Lower lobe of right lung (tissue), 2 donors: ENCODE measurements at regions not wholly inside any gene's neighbourhood (a gene's known extent, or its start where the extent isn't known, plus 50 kb on each side); places are given as distances from the start of the nearest gene placed in this dataset.
A peak's percentile ranks its signal among the peaks of the same experiment; 100 is the strongest.

Experiments used
- ATAC-seq, 2 donors: fragments of 200-7000 bp; cut with Tn5 transposase; one replicate each; pipeline ENCODE4 v1.9.1; 2020 to 2022; ENCODE audit warnings: mild to moderate bottlenecking in 2 of 2, moderate library complexity in 2 of 2
- DNase-seq: peaks from one replicate; pipeline ENCODE4 v3.0.0-alpha.2; 2020
- H3K27ac ChIP-seq: fragments of 200-600 bp; one replicate; pipeline ENCODE4 v1.8.0; 2022
- H3K27me3 ChIP-seq: fragments of 200-600 bp; one replicate; pipeline ENCODE4 v1.8.0; 2022; ENCODE audit warnings: low read depth
- H3K36me3 ChIP-seq: fragments of 200-600 bp; one replicate; pipeline ENCODE4 v1.8.0; 2022; ENCODE audit warnings: mild to moderate bottlenecking
- H3K4me1 ChIP-seq: fragments of 200-600 bp; one replicate; pipeline ENCODE4 v1.8.0; 2022
- H3K4me3 ChIP-seq: fragments of 200-600 bp; one replicate; pipeline ENCODE4 v1.8.0; 2022; ENCODE audit warnings: mild to moderate bottlenecking
- H3K9me3 ChIP-seq: fragments of 200-600 bp; one replicate; pipeline ENCODE4 v1.8.0; 2022
- intact Hi-C: fragments of 100-400 bp; cut with DNase I; formaldehyde crosslinking; loops from one replicate; pipeline ENCODE4 v1.11.0; 2022
- TF ChIP-seq, protein P1 (sequence below): fragments of 200-600 bp; IDR thresholded peaks from one replicate; pipeline ENCODE4 v1.8.0; 2022; ENCODE audit warnings: antibody characterized with exemption, mild to moderate bottlenecking
- donor health status: DM: no; HTN: yes; CAD: no; lungs with severe emphysema.

DNA sequence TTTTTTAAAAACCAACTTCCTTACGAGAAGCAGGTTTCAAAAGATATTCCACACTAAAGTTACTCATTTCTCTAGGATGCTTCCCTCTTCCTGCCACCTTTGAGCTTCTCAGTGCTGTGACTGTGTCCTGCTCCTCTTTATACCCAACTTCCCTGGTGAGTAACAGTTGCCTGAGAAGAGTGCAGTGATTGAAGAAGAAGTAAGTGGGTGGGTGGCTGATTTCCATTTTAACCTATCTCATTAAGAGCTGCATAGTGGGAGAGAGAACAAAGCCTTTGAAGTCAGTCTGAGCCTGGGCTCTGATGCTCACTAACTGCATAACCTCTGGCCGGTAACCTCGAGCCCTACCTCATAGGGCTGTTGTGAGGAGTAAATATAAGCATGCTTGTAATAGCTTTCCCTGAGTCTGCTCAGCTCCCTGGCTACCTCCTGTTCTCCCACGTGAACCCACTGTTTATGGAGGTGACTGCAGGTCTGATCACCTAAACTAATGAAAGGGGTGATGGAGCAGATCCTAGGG lies 977.3 kb downstream of the UQCRFS1 start:
- DNase-seq (no peak), ATAC-seq (no peak)
- intact Hi-C loops: no loop called here
- H3K9me3 ChIP-seq: no peaks in the 10 kb centered on the region
- H3K4me3 ChIP-seq: no peak overlapping the region
- H3K36me3 ChIP-seq: no peaks in the 10 kb centered on the region
- H3K27me3 ChIP-seq: peaks cover 17% of the 10 kb centered on the region
- no peak overlapping the region for H3K27ac ChIP-seq
- no peaks in the 10 kb centered on the region for H3K4me1 ChIP-seq
- TF ChIP-seq, protein P1, sequence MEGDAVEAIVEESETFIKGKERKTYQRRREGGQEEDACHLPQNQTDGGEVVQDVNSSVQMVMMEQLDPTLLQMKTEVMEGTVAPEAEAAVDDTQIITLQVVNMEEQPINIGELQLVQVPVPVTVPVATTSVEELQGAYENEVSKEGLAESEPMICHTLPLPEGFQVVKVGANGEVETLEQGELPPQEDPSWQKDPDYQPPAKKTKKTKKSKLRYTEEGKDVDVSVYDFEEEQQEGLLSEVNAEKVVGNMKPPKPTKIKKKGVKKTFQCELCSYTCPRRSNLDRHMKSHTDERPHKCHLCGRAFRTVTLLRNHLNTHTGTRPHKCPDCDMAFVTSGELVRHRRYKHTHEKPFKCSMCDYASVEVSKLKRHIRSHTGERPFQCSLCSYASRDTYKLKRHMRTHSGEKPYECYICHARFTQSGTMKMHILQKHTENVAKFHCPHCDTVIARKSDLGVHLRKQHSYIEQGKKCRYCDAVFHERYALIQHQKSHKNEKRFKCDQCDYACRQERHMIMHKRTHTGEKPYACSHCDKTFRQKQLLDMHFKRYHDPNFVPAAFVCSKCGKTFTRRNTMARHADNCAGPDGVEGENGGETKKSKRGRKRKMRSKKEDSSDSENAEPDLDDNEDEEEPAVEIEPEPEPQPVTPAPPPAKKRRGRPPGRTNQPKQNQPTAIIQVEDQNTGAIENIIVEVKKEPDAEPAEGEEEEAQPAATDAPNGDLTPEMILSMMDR: no peak

DNA sequence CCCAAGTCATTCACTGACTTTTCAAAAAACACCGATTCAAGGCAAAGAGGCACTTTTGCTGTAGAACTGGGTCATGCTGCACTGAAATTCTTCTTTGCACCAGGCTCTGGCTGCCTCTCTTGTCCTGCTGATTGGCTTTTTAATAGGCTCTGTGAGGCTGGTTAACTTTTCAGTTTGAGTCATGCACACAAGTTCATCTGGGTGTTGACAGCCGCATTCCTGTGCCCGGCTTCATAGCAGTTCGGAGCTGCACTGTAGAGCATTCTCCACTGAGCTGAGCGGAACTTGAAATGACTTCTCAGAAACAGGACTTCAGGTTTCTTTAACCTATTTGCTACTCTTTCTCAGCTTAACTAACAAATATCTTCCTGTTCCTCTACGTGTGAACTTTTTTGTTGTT lies 978.3 kb downstream of the UQCRFS1 start:
- H3K27me3 ChIP-seq: peaks cover 11% of the 10 kb centered on the region
- H3K4me1 ChIP-seq: no peaks in the 10 kb centered on the region
- ATAC-seq (no peak), DNase-seq (no peak)
- H3K27ac ChIP-seq: no peak overlapping the region
- H3K9me3 ChIP-seq: no peaks in the 10 kb centered on the region
- no peaks in the 10 kb centered on the region for H3K36me3 ChIP-seq
- TF ChIP-seq, protein P1: no peak
- intact Hi-C loops: no loop called here
- H3K4me3 ChIP-seq: no peak overlapping the region

DNA sequence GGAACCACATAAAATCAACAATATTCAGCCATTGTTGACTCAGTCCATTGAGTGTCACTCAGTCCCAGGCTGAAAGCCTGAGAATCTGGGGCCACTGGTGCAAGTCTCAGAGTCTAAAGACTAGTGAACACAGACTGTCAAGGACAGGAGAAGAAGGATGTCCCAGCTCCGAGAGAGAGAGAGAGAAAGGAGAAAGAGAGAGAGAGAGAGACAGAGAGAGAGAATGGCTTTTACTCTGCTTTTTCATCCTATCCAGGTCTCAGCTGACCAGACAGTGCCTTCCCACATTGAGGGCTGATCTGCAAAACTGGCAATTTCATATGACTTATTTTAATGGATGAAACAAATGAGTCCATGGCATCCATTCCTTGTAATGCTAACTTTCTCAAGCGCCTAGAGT lies 984.1 kb downstream of the UQCRFS1 start:
- Histone ChIP-seq H3K9me3 (no peaks in the 10 kb centered on the region), H3K4me3 (no peak overlapping the region), H3K27me3 (peaks cover 3% of the 10 kb centered on the region), H3K4me1 (no peaks in the 10 kb centered on the region), H3K36me3 (no peaks in the 10 kb centered on the region), H3K27ac (no peak overlapping the region)
- intact Hi-C loops: no loop called here
- DNase-seq (no peak), ATAC-seq (no peak)
- TF ChIP-seq, protein P1: no peak

DNA sequence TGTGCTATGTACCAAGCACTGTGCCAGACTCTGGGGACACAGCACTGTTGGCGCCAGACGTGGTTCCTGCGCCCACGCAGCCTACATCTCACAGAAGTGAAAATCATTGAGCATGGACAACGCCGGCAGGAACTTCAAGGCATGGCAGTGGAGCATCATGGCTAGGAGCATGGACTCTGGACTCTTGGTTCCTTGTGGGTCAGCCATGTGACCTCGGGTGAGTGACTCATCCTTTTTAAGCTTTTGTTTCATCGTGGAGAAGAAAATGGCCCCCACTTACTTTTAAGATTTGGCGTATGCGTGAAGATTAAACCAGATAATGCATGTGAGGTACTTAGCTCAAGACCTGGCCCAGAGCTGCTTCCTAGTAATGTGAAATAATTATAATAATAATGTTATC lies 988.5 kb downstream of the UQCRFS1 start:
- Histone ChIP-seq H3K9me3 (no peaks in the 10 kb centered on the region), H3K4me3 (no peak overlapping the region), H3K27ac (no peak overlapping the region), H3K27me3 (no peaks in the 10 kb centered on the region), H3K36me3 (no peaks in the 10 kb centered on the region), H3K4me1 (no peaks in the 10 kb centered on the region)
- TF ChIP-seq, protein P1: no peak
- intact Hi-C loops: no loop called here
- DNase-seq (no peak), ATAC-seq (peak in 1 of 2 donors; percentile 35)

DNA sequence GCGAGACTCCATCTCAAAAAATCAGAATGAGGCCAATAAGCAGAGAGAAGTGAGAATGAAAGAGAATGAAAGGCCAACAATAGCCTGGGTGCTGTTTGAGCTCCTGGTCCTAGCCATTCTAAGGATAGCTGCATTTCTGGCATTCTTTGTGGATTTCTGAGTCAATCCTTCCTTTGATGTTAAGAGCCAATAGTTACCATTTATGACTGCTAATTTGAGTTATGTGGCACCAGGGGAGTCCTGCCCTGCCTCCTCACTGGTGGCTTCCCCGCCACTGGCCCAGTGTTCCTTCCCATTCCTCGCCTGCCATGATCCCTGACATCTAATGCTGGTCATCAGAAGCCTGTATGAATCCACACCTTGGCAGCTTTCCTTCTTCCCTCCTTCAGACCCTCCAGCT lies 991.2 kb downstream of the UQCRFS1 start:
- Histone ChIP-seq H3K36me3 (no peaks in the 10 kb centered on the region), H3K4me3 (no peak overlapping the region)
- intact Hi-C loops: no loop called here

More for the DNA sequence above, 991.2 kb downstream of the UQCRFS1 start:
- Histone ChIP-seq H3K9me3 (no peaks in the 10 kb centered on the region), H3K27me3 (no peaks in the 10 kb centered on the region), H3K4me1 (no peaks in the 10 kb centered on the region), H3K27ac (no peak overlapping the region)
- TF ChIP-seq, protein P1: no peak
- ATAC-seq (no peak), DNase-seq (no peak)
